ENCODE measurements at regions not wholly inside any gene's neighbourhood (a gene's known extent, or its start where the extent isn't known, plus 50 kb on each side); places are given as distances from the start of the nearest gene placed in this dataset.
"Not testable (repeated sequence)": the region's sequence is repeated elsewhere in the genome, so short reads cannot be mapped to it uniquely, and the experiment has no call there.

GRCh38 chr4:104381729-104382128 lies 113.0 kb downstream of the CXXC4 start:
- no peaks in the 10 kb centered on the region for H3K27me3 Mint-ChIP-seq (ENCODE audit: low read depth)
- no peak overlapping the region for H3K4me3 Mint-ChIP-seq
- ATAC-seq (replicated peaks in 1 of 2) (no peak), DNase-seq (no peak)
- no peaks in the 10 kb centered on the region for H3K36me3 Mint-ChIP-seq (ENCODE audit: insufficient read depth in 2 of 2)
- no peaks in the 10 kb centered on the region for H3K4me1 Mint-ChIP-seq (ENCODE audit: low read depth)
- no peak overlapping the region for H3K27ac Mint-ChIP-seq
- peaks cover 2% of the 10 kb centered on the region in 2 donors for H3K9me3 Mint-ChIP-seq

GRCh38 chr4:104365618-104366017 lies 129.1 kb downstream of the CXXC4 start:
- ATAC-seq (replicated peaks in 1 of 2) (no peak), DNase-seq (no peak)
- Mint-ChIP-seq H3K36me3 (ENCODE audit: insufficient read depth in 2 of 2) (no peaks in the 10 kb centered on the region), H3K9me3 (peaks cover 1 to 4% of the 10 kb centered on the region in 2 donors), H3K4me1 (ENCODE audit: low read depth) (no peaks in the 10 kb centered on the region), H3K4me3 (no peak overlapping the region), H3K27ac (no peak overlapping the region), H3K27me3 (ENCODE audit: low read depth) (no peaks in the 10 kb centered on the region)

- no peak overlapping the region for H3K27ac Mint-ChIP-seq
- H3K9me3 Mint-ChIP-seq, result peaks cover 8 to 10% of the 10 kb centered on the region in 2 donors
- DNase-seq (no peak), ATAC-seq (replicated peaks in 1 of 2) (no peak)
- H3K36me3 Mint-ChIP-seq (ENCODE audit: insufficient read depth in 2 of 2), result no peaks in the 10 kb centered on the region
- H3K27me3 Mint-ChIP-seq (ENCODE audit: low read depth), result no peaks in the 10 kb centered on the region
- H3K4me1 Mint-ChIP-seq (ENCODE audit: low read depth), result no peaks in the 10 kb centered on the region
- H3K4me3 Mint-ChIP-seq, result no peak overlapping the region
Measured at GRCh38 chr4:104353481-104353880, 141.2 kb downstream of the CXXC4 start.

GRCh38 chr4:104352211-104352610 lies 142.5 kb downstream of the CXXC4 start:
- Mint-ChIP-seq H3K4me1 (ENCODE audit: low read depth) (no peaks in the 10 kb centered on the region), H3K4me3 (no peak overlapping the region), H3K36me3 (ENCODE audit: insufficient read depth in 2 of 2) (peaks cover 0 to 1% of the 10 kb centered on the region in 2 donors), H3K9me3 (peaks cover 8 to 12% of the 10 kb centered on the region in 2 donors), H3K27ac (no peak overlapping the region), H3K27me3 (ENCODE audit: low read depth) (no peaks in the 10 kb centered on the region)
- ATAC-seq (replicated peaks in 1 of 2) (no peak), DNase-seq (no peak)

GRCh38 chr4:104351706-104352105 lies 143.0 kb downstream of the CXXC4 start:
- peaks cover 8 to 9% of the 10 kb centered on the region in 2 donors for H3K9me3 Mint-ChIP-seq
- H3K27ac Mint-ChIP-seq, result no peak overlapping the region
- DNase-seq (no peak), ATAC-seq (replicated peaks in 1 of 2) (no peak)
- no peak overlapping the region for H3K4me3 Mint-ChIP-seq
- H3K4me1 Mint-ChIP-seq (ENCODE audit: low read depth), result no peaks in the 10 kb centered on the region
- H3K27me3 Mint-ChIP-seq (ENCODE audit: low read depth), result no peaks in the 10 kb centered on the region
- peaks cover 0 to 1% of the 10 kb centered on the region in 2 donors for H3K36me3 Mint-ChIP-seq (ENCODE audit: insufficient read depth in 2 of 2)

- Mint-ChIP-seq H3K9me3 (peaks cover 4 to 6% of the 10 kb centered on the region in 2 donors), H3K27ac (no peak overlapping the region)
- ATAC-seq (replicated peaks in 1 of 2), result no peak
Measured at GRCh38 chr4:104345598-104346242, 149.0 kb downstream of the CXXC4 start.

GRCh38 chr4:104344342-104344980 lies 150.2 kb downstream of the CXXC4 start:
- DNase-seq (no peak), ATAC-seq (replicated peaks in 1 of 2) (no peak)
- Mint-ChIP-seq H3K27me3 (ENCODE audit: low read depth) (no peaks in the 10 kb centered on the region), H3K27ac (no peak overlapping the region), H3K4me3 (no peak overlapping the region), H3K9me3 (peaks cover 2 to 4% of the 10 kb centered on the region in 2 donors), H3K36me3 (ENCODE audit: insufficient read depth in 2 of 2) (peaks cover 0 to 1% of the 10 kb centered on the region in 2 donors), H3K4me1 (ENCODE audit: low read depth) (no peaks in the 10 kb centered on the region)

More at GRCh38 chr4:104345598-104346242, 149.0 kb downstream of the CXXC4 start:
- peaks cover 0 to 1% of the 10 kb centered on the region in 2 donors for H3K36me3 Mint-ChIP-seq (ENCODE audit: insufficient read depth in 2 of 2)
- no peaks in the 10 kb centered on the region for H3K4me1 Mint-ChIP-seq (ENCODE audit: low read depth)
- H3K27me3 Mint-ChIP-seq (ENCODE audit: low read depth), result no peaks in the 10 kb centered on the region
- no peak for DNase-seq
- H3K4me3 Mint-ChIP-seq, result no peak overlapping the region

- ATAC-seq (replicated peaks in 1 of 2), result no peak
- Mint-ChIP-seq H3K27me3 (ENCODE audit: low read depth) (no peaks in the 10 kb centered on the region), H3K9me3 (peaks cover 3 to 6% of the 10 kb centered on the region in 2 donors)
Measured at GRCh38 chr4:104334410-104334809, 160.3 kb downstream of the CXXC4 start.

GRCh38 chr4:104330125-104330905 lies 164.4 kb downstream of the CXXC4 start:
- Mint-ChIP-seq H3K27me3 (ENCODE audit: low read depth) (no peaks in the 10 kb centered on the region), H3K9me3 (peaks cover 3 to 7% of the 10 kb centered on the region in 2 donors), H3K4me3 (no peak overlapping the region), H3K36me3 (ENCODE audit: insufficient read depth in 2 of 2) (peaks cover 0 to 5% of the 10 kb centered on the region in 2 donors), H3K27ac (no peak overlapping the region), H3K4me1 (ENCODE audit: low read depth) (no peaks in the 10 kb centered on the region)
- DNase-seq (no peak), ATAC-seq (replicated peaks in 1 of 2) (no peak)

More at GRCh38 chr4:104334410-104334809, 160.3 kb downstream of the CXXC4 start:
- H3K4me1 Mint-ChIP-seq (ENCODE audit: low read depth), result no peaks in the 10 kb centered on the region
- DNase-seq, result no peak
- H3K36me3 Mint-ChIP-seq (ENCODE audit: insufficient read depth in 2 of 2), result peaks cover 0 to 4% of the 10 kb centered on the region in 2 donors
- no peak overlapping the region for H3K27ac Mint-ChIP-seq
- H3K4me3 Mint-ChIP-seq, result no peak overlapping the region

GRCh38 chr4:104326991-104327694 lies 167.6 kb downstream of the CXXC4 start:
- not testable (repeated sequence) for ATAC-seq (replicated peaks in 1 of 2); H3K27ac Mint-ChIP-seq; H3K9me3 Mint-ChIP-seq; H3K27me3 Mint-ChIP-seq (ENCODE audit: low read depth); H3K36me3 Mint-ChIP-seq (ENCODE audit: insufficient read depth in 2 of 2); DNase-seq; H3K4me3 Mint-ChIP-seq; H3K4me1 Mint-ChIP-seq (ENCODE audit: low read depth)

- ATAC-seq (replicated peaks in 1 of 2) (no peak), DNase-seq (no peak)
- H3K4me1 Mint-ChIP-seq (ENCODE audit: low read depth), result no peaks in the 10 kb centered on the region
- H3K9me3 Mint-ChIP-seq, result peaks cover 4 to 6% of the 10 kb centered on the region in 2 donors
- no peak overlapping the region for H3K27ac Mint-ChIP-seq
- H3K27me3 Mint-ChIP-seq (ENCODE audit: low read depth), result no peaks in the 10 kb centered on the region
- no peak overlapping the region for H3K4me3 Mint-ChIP-seq
- H3K36me3 Mint-ChIP-seq (ENCODE audit: insufficient read depth in 2 of 2), result no peaks in the 10 kb centered on the region
Measured at GRCh38 chr4:104302731-104303130, 192.0 kb downstream of the CXXC4 start.

- Mint-ChIP-seq H3K27ac (no peak overlapping the region), H3K9me3 (peaks cover 5 to 12% of the 10 kb centered on the region in 2 donors), H3K27me3 (ENCODE audit: low read depth) (no peaks in the 10 kb centered on the region), H3K4me3 (no peak overlapping the region), H3K4me1 (ENCODE audit: low read depth) (no peaks in the 10 kb centered on the region), H3K36me3 (ENCODE audit: insufficient read depth in 2 of 2) (no peaks in the 10 kb centered on the region)
- no peak for ATAC-seq (replicated peaks in 1 of 2)
- DNase-seq, result no peak
Measured at GRCh38 chr4:104294811-104295210, 199.9 kb downstream of the CXXC4 start.

GRCh38 chr4:104286867-104287266 lies 207.8 kb downstream of the CXXC4 start:
- no peak for DNase-seq
- peaks cover 5 to 12% of the 10 kb centered on the region in 2 donors for H3K9me3 Mint-ChIP-seq
- no peaks in the 10 kb centered on the region for H3K27me3 Mint-ChIP-seq (ENCODE audit: low read depth)
- no peak for ATAC-seq (replicated peaks in 1 of 2)
- no peaks in the 10 kb centered on the region for H3K36me3 Mint-ChIP-seq (ENCODE audit: insufficient read depth in 2 of 2)
- no peak overlapping the region for H3K27ac Mint-ChIP-seq
- no peak overlapping the region for H3K4me3 Mint-ChIP-seq
- no peaks in the 10 kb centered on the region for H3K4me1 Mint-ChIP-seq (ENCODE audit: low read depth)

All from activated T-cell treated with anti-CD3 and anti-CD28 coated beads, Interleukin-2, amount 50 U/mL, for 72 hours (primary cell).